Hepatocyte (in vitro differentiated cells): ENCODE measurements at regions not wholly inside any gene's neighbourhood (a gene's known extent, or its start where the extent isn't known, plus 50 kb on each side); places are given as distances from the start of the nearest gene placed in this dataset.

Experiments used
- EZH2 ChIP-seq: fragments of 200-600 bp; sonication (generic); IDR thresholded peaks from 2 replicates; pipeline ENCODE4 v1.6.1; 2016; ENCODE audit warnings: antibody characterized with exemption, mild to moderate bottlenecking, borderline replicate concordance
- TF ChIP-seq, protein P1 (sequence below): fragments of 200-600 bp; sonication (generic); IDR thresholded peaks from 2 replicates; pipeline ENCODE4 v1.5.1; 2016; ENCODE audit warnings: antibody characterized with exemption, mild to moderate bottlenecking; ENCODE audit not compliant: poor library complexity

DNA sequence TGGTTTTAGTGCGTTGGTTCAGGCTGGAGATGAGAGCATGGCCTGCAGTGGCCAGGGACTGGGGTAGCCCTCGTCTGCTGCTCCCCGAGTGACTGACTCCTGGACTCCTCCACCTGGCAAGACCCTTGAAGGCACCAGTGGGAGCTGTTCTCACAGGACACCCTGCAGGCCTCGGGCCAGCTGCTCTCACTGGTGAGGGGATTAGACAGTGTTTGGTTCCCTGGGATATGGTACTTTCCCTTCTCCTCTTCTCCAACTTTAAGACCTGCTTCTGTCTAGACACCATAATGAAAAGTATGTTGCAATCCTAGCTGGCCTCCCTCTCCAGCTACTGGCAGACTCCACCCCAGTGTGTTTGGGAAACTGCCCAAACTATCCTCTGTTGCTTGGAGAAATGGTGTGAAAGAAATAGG is 168.8 kb upstream of the CADM1 start:
- TF ChIP-seq, protein P1, sequence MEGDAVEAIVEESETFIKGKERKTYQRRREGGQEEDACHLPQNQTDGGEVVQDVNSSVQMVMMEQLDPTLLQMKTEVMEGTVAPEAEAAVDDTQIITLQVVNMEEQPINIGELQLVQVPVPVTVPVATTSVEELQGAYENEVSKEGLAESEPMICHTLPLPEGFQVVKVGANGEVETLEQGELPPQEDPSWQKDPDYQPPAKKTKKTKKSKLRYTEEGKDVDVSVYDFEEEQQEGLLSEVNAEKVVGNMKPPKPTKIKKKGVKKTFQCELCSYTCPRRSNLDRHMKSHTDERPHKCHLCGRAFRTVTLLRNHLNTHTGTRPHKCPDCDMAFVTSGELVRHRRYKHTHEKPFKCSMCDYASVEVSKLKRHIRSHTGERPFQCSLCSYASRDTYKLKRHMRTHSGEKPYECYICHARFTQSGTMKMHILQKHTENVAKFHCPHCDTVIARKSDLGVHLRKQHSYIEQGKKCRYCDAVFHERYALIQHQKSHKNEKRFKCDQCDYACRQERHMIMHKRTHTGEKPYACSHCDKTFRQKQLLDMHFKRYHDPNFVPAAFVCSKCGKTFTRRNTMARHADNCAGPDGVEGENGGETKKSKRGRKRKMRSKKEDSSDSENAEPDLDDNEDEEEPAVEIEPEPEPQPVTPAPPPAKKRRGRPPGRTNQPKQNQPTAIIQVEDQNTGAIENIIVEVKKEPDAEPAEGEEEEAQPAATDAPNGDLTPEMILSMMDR = no peak
- TF ChIP-seq EZH2 = no peak
